Stimulated activated CD4-positive, alpha-beta T cell treated with anti-CD3 and anti-CD28 coated beads, Interleukin-15, amount 100 ng/mL, for 48 hours (primary cell): ENCODE measurements at regions not wholly inside any gene's neighbourhood (a gene's known extent, or its start where the extent isn't known, plus 50 kb on each side); places are given as distances from the start of the nearest gene placed in this dataset.

Source experiments
- DNase-seq, 2 donors: peaks; one replicate each; pipeline ENCODE4 v3.0.0-alpha.2; 2020; ENCODE audit warnings: low read depth in 2 of 2

DNA sequence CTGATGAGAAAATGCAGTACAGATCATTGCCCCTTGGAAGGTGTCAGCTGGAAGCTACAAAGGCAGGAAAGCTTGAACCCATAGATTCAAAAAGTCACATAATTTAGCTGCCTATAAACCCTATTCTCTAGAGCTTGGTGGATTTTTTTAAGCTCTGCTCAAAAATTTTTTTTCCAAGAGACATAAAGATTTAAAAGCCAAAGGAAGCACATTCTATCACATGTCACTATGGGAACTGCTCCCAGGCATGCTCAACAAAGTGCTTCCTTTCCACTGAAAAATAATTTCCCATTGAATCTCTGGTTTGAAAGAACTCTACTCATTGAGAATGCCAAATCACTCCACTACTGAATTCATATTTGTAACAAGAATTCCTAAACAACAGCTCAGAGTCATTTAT is 419.8 kb downstream of the CETN3 start:
- no peak for DNase-seq

DNA sequence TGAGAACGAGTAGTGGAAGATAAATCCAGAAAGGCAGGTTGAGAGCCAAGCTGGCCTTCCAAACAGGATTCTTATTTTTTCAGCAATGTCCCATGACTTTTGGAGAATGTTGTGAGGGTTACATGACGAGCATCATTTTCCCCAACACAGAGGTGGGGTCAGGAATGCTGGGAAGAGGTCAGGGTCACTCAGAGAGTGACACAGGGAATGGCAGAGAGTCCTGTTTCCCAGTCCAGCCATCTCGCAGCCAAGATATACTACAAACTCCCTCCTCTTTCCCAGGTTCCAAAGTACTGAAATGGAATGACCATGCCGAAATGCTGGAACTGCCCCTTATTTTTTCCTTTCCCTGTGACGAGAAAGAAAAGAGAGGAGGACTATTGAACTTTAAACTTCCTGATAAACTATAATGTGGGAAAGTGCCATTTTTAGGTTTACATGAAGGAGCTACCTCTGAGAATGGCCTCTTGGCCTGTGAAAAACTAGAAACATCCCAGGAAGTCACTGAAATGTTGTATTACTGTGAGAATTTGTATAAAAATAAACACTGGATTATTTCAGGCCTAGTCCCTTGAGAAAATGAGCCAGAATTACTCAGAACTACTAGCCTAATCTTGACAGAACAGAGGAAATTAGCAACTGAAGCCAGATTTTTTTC is 420.4 kb downstream of the CETN3 start:
- no peak for DNase-seq

DNA sequence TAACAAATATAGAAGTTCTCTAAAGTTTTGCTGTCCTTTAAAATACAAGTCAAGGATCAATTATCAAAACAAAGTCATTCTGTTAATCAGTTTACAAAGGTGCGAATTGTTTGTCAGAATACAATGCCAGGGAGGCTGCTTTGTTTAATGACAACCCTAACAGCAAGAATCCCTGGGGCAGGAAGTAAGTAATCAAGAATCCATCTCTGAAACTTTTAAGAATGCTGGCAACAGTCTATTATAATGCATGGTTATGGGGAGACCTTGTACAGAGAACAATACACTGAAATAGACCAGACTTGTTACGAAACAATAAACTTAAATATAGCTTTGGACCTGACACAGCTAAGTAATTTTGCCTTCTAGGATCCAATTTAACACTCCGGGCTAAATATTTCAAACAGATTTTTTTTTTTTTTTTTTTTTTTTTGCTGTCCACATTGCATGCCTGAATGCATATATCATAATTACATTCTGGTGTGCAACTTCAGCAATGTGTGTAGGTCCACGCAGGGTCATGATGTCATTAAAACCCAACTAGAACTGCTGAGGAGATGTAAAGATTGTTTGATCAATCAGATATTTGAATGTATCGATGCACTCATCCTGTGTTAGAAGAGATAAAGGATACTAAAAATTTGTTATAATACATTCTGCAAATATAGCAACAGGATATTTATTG is 421.3 kb downstream of the CETN3 start:
- DNase-seq = no peak

DNA sequence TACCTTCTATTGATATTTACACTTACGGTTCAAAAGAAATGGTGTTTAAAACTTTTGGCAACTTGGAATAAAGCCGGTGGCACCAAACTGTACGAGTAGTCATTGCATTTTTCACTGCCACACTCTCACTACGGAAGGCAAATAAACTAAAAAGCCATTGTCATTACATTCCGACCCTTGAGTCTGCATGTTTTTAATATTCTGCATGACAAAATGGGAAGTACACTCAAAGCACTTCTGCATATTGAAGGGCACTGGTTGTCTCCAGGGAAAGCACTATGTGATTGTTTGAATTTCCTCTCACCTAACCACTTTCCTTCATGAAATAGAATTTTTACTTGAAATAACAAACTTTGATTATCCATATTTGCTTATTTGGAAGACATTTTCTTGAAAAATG is 426.3 kb downstream of the CETN3 start:
- DNase-seq = no peak

DNA sequence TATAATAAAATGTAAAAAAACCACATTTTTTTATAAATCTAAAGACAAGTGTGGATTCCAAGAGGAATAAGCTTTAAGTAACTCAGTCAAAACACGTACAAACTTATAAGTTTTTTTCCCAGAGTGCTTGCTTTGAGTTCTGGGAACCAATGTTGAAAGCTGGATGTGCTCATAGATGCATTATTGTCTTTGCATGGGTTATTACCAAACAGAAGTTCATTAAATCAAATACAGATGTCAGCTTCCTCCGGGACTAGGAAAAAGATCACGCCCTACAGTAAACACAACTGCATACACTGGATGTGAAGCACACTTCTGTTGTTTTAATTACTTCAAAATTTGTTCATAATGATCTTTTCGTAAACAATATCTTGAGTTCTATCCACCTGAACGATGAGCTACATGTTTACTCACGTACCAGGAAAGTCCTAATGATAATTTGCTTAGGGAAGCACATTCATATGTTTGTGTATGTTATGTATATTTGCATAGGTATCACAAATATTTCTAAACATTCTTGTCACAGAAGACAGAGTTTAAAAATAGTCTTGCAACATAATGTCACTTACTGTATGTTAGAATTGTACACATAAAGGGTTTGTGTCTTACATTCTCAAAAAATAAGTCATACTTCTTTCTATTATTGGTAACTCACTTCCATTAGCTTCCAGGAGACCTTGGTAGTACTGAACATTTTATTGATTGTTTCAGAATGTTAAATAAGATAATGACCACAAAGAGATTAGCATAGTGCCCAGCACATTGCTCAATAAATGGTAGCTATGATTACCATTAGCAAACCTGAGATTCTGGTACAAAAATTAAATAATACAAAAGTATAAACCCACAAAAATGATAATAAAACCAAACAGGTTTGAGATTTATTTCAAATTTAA is 427.4 kb downstream of the CETN3 start:
- no peak for DNase-seq

DNA sequence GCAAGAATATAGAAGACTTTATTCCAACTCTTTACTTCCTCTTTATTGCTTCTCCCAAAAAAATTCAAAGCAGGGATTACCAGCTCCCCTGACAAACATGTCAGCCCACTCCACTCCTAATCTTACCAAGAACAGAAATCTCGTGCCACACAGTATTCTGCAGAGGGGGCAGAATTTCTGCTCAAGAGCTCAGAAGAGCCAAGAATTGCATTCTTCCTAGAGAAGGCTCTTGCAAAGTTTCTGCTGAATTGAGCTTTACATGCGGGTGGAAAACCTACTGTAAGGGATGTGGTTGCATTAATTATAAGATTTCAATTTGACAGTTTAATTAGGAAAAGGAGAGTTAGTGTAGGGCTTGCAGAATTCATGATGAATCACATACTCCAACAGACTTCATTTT is 428.5 kb downstream of the CETN3 start:
- no peak for DNase-seq

DNA sequence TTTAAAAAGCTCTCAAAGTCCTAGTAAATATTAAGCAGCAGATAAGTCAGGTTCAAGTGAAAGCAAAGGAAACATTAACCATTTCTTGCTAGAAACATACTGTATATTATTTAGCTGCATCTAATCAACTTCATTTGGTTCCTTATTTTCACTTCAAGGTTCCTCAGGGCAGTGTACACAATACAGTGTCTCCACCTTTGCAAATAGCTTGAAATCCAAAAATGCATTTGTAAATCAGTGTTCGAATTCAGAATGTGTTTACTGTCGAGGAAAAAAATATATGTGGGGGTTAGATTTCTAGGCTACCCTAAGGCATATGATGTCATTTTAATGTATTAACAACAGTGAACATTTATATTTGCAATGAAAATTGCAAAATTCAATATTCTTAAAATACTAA is 436.0 kb downstream of the CETN3 start:
- no peak for DNase-seq

DNA sequence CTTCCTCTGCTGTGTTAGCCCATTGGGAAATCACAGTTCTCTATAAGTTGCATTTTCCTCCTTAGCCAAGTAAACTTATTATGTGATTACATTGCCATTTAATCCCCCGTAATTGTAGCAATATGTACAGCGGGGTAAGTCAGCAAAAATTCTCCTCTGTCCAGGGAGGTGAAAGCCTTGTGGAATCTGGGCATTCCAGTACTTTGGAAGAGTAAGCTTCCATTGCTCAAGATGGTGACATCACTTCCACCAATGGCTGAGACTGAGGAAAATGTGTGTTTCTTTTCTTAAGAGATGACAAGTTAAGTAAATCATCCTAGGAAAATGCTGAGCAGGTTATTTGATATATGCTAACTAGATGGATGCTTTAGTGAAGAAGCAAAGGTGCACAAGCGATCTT is 436.7 kb downstream of the CETN3 start:
- DNase-seq = no peak

DNA sequence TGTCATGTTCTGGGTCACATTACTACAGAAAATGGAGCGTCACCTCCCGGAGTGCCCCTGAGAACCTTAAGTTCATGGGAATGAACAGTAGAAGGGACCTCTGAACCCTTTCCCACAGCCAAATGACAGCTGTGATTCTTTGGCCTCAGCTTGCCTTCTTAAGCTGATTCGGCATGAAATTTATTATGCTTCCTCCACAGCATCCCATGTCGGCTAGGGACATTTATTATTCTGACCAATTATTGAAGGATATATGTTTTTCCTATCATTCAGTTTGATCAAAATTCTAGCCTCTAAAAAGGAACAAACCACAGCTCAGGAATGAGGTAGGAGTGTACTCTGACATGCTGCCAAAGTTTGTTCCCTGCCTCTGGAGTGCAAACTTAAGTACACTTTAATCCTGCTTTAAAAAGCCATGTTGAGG is 440.6 kb downstream of the CETN3 start:
- no peak for DNase-seq

DNA sequence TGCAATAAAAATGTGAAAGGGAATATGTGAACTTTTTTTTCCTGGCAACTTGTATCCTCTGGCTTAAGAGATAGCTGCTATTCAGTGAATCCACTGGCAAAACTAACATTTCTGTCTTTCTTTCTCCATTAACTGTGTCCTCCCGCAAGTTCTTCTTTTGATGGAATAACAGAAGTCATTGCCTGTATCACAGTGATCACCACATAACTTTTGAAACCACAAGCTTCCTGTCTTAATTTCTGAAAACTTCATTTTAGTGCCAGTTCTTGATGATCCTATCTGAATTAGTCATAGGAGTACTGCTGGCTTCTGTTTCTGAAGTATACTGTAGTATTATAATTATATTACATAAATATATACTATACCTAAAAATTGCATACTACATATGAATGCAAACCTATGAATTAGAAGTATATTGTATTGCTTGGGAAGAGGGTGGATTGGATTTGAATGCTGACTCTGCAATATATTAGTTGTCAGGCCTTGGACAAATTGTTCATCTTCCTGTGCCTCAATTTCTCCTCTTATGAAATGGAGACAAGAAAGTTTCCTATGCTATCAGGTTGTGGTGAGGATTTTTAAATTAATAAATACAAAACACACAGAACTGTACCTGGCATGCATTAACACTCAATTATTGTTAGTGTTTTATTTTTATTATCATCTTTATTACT is 441.6 kb downstream of the CETN3 start:
- DNase-seq = no peak

DNA sequence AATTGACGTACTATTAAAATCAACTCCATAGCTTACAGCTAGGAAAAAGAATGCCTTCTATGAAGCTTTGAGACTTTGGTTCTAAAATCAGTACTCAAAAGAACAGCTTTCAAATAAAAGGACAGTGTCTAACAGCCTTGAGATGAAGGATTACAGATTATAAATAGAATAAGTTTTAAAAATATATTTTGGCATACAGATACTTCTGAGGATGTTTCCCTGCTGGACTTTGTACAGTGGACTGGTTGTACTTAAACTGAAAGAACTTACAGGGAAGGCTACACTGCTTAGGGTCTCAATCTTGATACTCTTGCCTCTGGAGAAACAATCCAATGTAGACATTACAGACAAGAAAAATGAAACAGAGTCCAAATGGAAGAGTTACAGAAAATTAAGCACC is 452.7 kb downstream of the CETN3 start:
- no peak for DNase-seq

DNA sequence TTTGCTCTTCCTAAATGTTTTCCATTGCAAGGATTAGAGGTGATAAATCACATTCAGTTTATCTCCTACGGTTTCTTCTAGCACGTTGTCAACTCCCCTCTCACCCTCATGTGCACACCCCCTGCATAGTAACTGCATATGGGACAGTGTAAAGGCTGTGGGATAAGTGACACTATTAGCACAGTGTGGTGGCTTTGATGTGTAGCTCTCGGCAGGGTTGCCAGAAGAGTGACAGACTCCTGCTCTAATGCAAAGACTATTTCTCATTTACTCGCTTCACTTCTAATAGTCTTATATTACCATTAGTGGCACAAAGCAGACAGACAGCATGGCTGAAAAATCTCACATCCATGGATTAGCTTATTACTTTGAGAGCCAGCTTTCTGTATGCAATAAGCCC is 454.6 kb downstream of the CETN3 start:
- DNase-seq = no peak

DNA sequence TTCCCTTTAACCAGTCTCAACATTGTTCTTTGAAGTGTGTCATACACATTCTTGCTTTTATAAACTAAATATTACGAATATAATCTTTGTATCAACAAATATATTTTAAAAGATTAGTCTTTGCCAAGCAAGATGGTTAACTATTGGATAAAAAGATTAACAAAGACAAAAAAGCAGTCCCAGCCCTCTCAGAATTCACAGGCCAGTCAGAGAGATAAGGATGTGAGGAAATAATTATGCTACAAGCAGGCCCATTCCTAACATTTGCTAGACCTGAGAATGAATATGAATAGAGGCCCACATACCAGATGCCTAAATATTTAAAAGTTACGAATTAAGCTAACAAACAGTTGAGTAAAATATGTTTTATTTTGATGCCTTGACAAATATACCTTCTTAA is 457.7 kb downstream of the CETN3 start:
- no peak for DNase-seq

DNA sequence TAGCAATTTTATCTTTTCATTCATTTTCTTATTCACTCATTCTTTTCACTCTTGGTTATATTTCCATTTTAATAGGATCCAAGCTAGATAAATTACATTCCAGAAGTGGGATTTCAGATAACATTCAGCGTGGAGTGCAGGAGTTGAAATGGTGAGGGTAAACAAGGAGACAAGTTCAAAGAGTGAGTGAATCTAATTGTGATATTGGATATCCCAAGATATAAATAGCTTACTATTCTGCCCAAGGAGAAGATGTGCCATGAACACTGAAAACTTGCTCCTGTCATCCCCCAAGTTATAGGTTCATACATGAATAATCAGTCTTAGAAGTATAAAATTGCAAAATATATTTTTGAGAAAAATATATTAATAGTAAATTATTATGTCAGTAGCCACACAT is 459.3 kb downstream of the CETN3 start:
- no peak for DNase-seq

DNA sequence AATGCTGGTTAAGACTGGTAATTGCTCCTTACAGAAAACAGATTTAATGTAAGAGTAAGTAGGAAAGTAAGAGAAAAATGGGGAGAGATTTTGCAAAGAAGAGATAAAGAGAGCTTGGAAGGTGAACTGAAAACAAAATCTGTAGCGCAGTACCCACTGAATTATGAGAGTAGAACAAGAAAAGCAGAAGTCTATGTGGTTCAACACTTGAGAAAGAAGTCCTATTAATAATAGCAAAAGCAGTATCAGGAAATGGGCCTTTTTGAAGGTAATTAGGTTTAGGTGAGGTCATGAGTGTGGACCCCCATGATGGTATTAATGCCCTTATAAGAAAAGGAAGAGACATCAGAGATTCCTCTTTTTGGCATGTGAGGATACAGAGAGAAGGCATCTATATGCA is 460.6 kb downstream of the CETN3 start:
- DNase-seq = no peak

DNA sequence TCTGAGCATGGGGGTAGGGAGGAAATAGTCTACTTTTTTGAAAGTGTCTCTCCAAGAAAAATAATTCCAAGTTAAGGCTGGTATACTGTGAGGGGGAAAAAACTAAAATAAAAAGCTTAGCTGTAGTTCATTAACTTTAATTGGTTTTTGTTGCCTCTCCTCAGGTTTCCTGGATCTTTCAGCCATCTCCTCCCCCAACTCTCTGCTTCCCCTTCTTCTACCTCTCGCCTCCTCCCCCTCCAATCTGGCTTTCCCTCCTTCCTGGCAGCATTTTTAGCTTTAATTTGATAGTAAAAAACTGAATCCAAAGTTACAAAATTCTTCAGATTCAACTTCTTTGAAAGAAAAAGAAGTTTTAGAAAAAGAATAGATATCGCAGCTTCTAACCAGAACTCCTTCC is 462.6 kb downstream of the CETN3 start:
- no peak for DNase-seq

DNA sequence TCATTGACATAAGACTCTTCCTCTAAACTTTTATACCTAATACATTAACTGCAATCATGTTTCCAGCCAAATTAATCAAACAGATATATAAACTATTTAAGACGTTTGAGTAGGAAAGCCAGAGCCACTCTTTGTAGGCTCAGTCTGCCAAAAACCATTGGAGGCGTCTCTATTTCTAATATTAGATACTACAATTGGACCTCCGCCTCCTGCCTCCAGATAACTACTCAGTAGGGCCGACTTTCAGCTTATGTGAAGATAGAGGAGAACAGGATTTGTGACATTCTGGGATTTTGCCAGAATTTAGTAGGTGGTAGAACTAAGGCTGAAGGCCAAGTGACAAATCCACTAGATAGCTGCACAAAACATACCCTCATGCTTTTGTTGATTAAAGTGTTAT is 463.0 kb downstream of the CETN3 start:
- no peak for DNase-seq

DNA sequence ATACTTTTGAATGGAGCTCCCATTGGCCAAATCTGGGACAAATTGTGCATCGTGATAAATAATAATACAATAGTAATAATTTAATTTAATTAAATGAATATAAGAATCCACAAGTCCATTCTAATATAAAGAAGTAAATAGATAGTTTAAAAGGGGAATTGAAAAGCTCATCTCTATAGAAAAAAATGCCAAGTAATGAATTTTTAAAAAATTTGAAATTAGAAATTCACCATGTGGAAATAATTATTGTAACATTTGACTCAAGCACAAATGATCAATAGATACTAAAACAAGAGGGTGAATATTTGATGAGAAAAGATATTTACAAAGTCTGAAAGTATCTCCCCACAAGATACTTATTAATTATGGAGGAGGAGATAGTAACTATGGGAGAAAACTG is 467.4 kb downstream of the CETN3 start:
- DNase-seq = no peak

DNA sequence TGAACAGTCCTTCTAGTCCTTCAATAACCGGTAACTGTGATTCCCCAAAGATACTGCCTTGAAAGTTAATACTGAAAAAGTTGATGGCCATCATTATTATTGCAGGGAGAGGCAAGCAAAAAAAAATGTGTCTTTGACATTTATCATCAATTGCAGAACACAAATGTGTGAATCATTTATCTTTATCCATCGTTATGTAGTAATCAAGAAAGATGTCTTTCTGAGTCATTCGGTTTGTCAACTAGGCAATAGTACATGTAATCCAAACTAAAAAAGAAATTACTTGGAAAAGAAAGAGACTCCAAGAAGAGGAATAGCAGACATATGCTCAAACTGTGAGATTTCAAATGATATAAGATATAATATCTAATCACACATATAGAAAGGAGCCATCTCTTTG is 473.0 kb downstream of the CETN3 start:
- no peak for DNase-seq

DNA sequence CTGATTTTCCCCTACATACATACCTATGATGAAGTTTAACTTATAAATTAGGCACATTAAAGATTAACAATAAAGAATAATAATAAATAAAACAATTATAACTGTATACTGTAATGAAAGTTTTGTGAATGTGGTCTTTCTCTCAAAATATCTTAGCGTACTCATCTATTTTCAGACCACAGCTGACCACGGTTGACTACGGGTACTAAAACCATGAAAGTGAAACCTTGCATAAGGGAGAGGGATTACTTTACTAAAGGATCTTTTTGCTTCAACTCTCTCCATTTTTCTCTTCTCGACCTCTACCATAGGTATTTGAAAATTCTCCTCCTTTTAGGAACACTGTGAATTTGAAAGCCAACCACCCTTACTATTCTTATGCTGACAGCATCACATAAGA is 475.5 kb downstream of the CETN3 start:
- no peak for DNase-seq

DNA sequence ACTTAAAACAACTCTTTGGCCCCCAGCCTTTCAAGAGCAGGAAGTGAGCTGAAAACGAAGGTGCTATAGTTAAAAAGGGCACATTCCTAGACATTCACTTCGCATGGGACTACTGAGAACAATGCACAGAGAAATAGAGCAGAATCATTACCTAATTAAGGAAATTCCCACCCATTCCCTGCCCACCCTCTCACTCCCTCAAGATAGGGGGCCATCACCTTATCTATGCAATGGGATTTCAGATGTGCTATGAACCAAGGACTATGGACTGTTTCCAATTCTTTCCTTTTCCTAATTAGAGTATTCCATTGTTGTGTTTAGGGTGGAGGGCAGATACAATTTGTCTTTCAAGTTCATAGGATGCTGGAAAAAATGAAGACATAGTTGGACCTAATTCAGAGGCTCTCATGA is 476.8 kb downstream of the CETN3 start:
- DNase-seq = no peak
